Brain microvascular endothelial cell (primary cell): ENCODE measurements at regions not wholly inside any gene's neighbourhood (a gene's known extent, or its start where the extent isn't known, plus 50 kb on each side); places are given as distances from the start of the nearest gene placed in this dataset.
A peak's percentile ranks its signal among the peaks of the same experiment; 100 is the strongest.

Experiments used
- DNase-seq: peaks from one replicate; pipeline ENCODE4 v3.0.0-alpha.2; 2020
- H3K27ac ChIP-seq: fragments of 250-450 bp; sonication (Bioruptor Pico); 2 replicates; pipeline ENCODE4 v1.5.1; 2020; ENCODE audit warnings: mild to moderate bottlenecking, moderate library complexity
- H3K27me3 ChIP-seq: fragments of 250-450 bp; sonication (Bioruptor Pico); replicated peaks from 2 replicates; pipeline ENCODE4 v1.5.1; 2020; ENCODE audit warnings: mild to moderate bottlenecking
- H3K36me3 ChIP-seq: fragments of 250-450 bp; sonication (Bioruptor Pico); replicated peaks from 2 replicates; pipeline ENCODE4 v1.5.1; 2020; ENCODE audit warnings: mild to moderate bottlenecking
- H3K4me3 ChIP-seq: 2 replicates; pipeline ENCODE4 v1.5.1; 2011; ENCODE audit warnings: low read depth, mild to moderate bottlenecking, control low read depth, low read length, moderate library complexity
- in situ Hi-C: cut with HindIII; loops from 2 replicates; pipeline ENCODE4 v1.10.0; 2017; ENCODE audit warnings: low sequenced_read_pairs, low pct_ligation_motif_present
- TF ChIP-seq, protein P1 (sequence below): IDR thresholded peaks from 2 replicates; pipeline ENCODE4 v1.5.1; 2011; ENCODE audit warnings: low read depth, mild to moderate bottlenecking, moderate library complexity, low read length, control low read depth, inconsistent platforms; ENCODE audit errors: missing control alignments

- in situ Hi-C loops, result no loop called here
- H3K27me3 ChIP-seq, result no peaks in the 10 kb centered on the region
- DNase-seq, result no peak
Measured at GRCh38 chr17:62186841-62187240, 121.8 kb upstream of the MED13 start.

GRCh38 chr17:62180772-62181171 lies 115.7 kb upstream of the MED13 start:
- no peaks in the 10 kb centered on the region for H3K36me3 ChIP-seq
- TF ChIP-seq, protein P1, sequence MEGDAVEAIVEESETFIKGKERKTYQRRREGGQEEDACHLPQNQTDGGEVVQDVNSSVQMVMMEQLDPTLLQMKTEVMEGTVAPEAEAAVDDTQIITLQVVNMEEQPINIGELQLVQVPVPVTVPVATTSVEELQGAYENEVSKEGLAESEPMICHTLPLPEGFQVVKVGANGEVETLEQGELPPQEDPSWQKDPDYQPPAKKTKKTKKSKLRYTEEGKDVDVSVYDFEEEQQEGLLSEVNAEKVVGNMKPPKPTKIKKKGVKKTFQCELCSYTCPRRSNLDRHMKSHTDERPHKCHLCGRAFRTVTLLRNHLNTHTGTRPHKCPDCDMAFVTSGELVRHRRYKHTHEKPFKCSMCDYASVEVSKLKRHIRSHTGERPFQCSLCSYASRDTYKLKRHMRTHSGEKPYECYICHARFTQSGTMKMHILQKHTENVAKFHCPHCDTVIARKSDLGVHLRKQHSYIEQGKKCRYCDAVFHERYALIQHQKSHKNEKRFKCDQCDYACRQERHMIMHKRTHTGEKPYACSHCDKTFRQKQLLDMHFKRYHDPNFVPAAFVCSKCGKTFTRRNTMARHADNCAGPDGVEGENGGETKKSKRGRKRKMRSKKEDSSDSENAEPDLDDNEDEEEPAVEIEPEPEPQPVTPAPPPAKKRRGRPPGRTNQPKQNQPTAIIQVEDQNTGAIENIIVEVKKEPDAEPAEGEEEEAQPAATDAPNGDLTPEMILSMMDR, result no peak
- no peak overlapping the region for H3K4me3 ChIP-seq
- DNase-seq, result no peak
- in situ Hi-C loops, result no loop called here
- H3K27ac ChIP-seq, result no peak overlapping the region
- H3K27me3 ChIP-seq, result no peaks in the 10 kb centered on the region

More at GRCh38 chr17:62186841-62187240, 121.8 kb upstream of the MED13 start:
- Histone ChIP-seq H3K36me3 (no peaks in the 10 kb centered on the region), H3K27ac (no peak overlapping the region), H3K4me3 (no peak overlapping the region)
- TF ChIP-seq, protein P1, result no peak

DNA sequence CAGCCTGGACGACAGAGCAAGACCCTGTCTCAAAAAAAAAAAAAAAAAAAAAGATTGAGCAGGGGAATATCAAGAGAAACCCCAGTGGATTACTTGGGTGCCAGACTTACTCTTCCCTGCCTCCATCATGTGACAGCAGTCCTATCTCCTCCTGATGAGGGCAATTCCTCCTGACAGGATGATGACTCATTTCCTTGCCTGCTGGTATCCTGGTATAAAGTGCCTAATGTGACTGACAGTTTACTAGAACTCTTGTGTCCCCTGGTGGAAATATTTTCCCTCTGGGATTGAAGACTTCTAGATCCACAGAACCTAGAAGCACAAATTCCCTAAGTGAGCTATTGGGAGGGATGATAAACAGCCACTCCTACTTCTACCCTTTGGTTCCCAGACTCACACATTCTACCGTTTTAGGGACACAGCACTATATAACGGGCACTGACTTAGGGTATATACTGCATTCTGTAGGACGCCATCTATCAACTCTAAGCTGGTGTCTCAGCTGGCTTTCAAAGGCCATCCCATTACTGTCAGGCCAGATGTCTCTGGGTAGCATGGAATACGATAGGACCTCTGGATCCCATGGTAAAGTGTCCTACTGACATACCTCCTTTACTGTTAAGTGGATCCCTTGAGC lies 114.6 kb upstream of the MED13 start:
- H3K4me3 ChIP-seq, result no peak overlapping the region
- H3K27ac ChIP-seq, result no peak overlapping the region
- peak; percentile 50 for DNase-seq
- TF ChIP-seq, protein P1, result peak; percentile 41
- in situ Hi-C loops, result no loop called here
- no peaks in the 10 kb centered on the region for H3K27me3 ChIP-seq
- H3K36me3 ChIP-seq, result no peaks in the 10 kb centered on the region

DNA sequence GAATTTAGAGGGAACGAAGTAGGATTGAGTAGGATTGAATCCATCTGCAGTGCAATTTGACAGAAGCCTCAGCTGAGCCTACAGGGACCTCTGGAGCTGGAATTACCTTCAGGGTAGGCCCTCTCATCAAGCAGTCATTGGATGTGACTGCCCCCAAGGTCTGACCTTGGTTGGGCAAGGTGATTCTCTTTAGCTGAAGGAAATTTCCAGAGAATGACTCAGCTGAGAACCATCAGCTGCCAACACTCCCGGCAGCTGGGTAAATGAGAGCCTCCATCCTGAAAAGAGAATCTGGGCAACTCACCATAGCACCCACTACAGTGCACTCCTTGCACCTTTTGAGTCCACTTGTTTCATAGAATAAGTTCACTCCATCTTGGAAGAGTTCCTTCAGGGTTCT lies 113.5 kb upstream of the MED13 start:
- H3K27me3 ChIP-seq, result no peaks in the 10 kb centered on the region
- peak; percentile 3 for DNase-seq
- no peaks in the 10 kb centered on the region for H3K36me3 ChIP-seq
- no peak overlapping the region for H3K27ac ChIP-seq
- no peak overlapping the region for H3K4me3 ChIP-seq
- in situ Hi-C loops, result no loop called here
- TF ChIP-seq, protein P1, result no peak

DNA sequence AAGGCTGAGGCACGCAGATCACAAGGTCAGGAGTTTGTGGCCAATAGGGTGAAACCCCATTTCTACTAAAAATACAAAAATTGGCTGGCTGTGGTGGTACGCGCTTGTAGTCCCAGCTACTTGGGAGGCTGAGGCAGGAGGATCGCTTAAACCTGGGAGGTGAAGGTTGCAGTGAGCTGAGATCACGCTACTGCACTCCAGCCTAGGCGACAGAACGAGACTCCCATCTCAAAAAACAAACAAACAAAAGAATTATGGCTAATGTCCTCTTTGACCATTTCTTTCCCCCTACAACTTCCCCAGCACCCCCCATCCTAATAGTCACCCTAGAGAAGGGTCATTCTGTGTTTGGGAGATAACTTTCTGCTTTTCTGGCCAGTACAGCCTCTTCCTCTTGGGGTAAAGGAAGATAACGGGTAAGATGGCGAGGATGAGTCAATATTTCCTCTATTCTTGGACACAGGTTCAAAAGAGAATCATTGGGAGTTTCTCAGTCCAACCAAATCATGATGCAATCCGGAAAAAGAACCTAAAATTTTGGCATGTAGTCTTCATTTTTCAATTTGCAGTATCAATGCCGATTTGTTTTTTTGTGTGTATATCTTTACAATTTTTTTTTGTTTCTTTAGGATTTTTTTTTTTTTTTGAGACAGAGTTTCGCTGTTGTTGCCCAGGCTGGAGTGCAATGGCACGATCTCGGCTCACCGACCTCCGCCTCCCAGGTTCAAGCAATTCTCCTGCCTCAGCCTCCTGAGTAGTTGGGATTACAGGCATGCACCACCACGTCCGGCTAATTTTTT lies 107.6 kb upstream of the MED13 start:
- no peak overlapping the region for H3K27ac ChIP-seq
- TF ChIP-seq, protein P1, result no peak
- H3K4me3 ChIP-seq, result no peak overlapping the region
- H3K36me3 ChIP-seq, result no peaks in the 10 kb centered on the region
- H3K27me3 ChIP-seq, result no peaks in the 10 kb centered on the region
- DNase-seq, result no peak
- in situ Hi-C loops, result no loop called here
